Activated naive CD4-positive, alpha-beta T cell (primary cell): ENCODE measurements at regions not wholly inside any gene's neighbourhood (a gene's known extent, or its start where the extent isn't known, plus 50 kb on each side); places are given as distances from the start of the nearest gene placed in this dataset.
"Not testable (repeated sequence)": the region's sequence is repeated elsewhere in the genome, so short reads cannot be mapped to it uniquely, and the experiment has no call there.

Experiments
- DNase-seq, 4 experiments: peaks; one replicate each; lab custom pipeline; 2025; lab: John Stamatoyannopoulos, UW

GRCh38 chr1:222240536-222241181 is 307.2 kb downstream of the HHIPL2 start:
- no peak for DNase-seq

GRCh38 chr1:222239130-222239529 is 308.8 kb downstream of the HHIPL2 start:
- no peak for DNase-seq

GRCh38 chr1:222234351-222234750 is 313.6 kb downstream of the HHIPL2 start:
- no peak for DNase-seq

GRCh38 chr1:222233444-222234158 is 314.3 kb downstream of the HHIPL2 start:
- DNase-seq = no peak

GRCh38 chr1:222232842-222233241 is 315.1 kb downstream of the HHIPL2 start:
- DNase-seq = no peak

GRCh38 chr1:222229672-222230312 is 318.1 kb downstream of the HHIPL2 start:
- DNase-seq = no peak

GRCh38 chr1:222225316-222225691 is 322.6 kb downstream of the HHIPL2 start:
- DNase-seq = no peak

- DNase-seq = no peak
Measured at GRCh38 chr1:222224636-222225315, 323.1 kb downstream of the HHIPL2 start.

GRCh38 chr1:222224156-222224555 is 323.7 kb downstream of the HHIPL2 start:
- DNase-seq = no peak

GRCh38 chr1:222223010-222223409 is 324.9 kb downstream of the HHIPL2 start:
- no peak for DNase-seq

- DNase-seq = no peak
Measured at GRCh38 chr1:222216255-222216754, 331.6 kb downstream of the HHIPL2 start.

- no peak for DNase-seq
Measured at GRCh38 chr1:222210776-222211175, 337.1 kb downstream of the HHIPL2 start.

GRCh38 chr1:222204475-222204874 is 343.4 kb downstream of the HHIPL2 start:
- no peak for DNase-seq

GRCh38 chr1:222202831-222203230 is 345.1 kb downstream of the HHIPL2 start:
- no peak for DNase-seq

GRCh38 chr1:222196736-222197135 is 351.2 kb downstream of the HHIPL2 start:
- DNase-seq = no peak

GRCh38 chr1:222196288-222196687 is 351.6 kb downstream of the HHIPL2 start:
- no peak for DNase-seq

- no peak for DNase-seq
Measured at GRCh38 chr1:222195857-222196256, 352.0 kb downstream of the HHIPL2 start.

- DNase-seq = no peak
Measured at GRCh38 chr1:222189218-222189617, 358.7 kb downstream of the HHIPL2 start.

- no peak for DNase-seq
Measured at GRCh38 chr1:222187566-222188332, 360.2 kb downstream of the HHIPL2 start.

GRCh38 chr1:222182641-222183040 is 365.3 kb downstream of the HHIPL2 start:
- no peak for DNase-seq

GRCh38 chr1:222181191-222181590 is 366.7 kb downstream of the HHIPL2 start:
- DNase-seq = no peak

GRCh38 chr1:222177496-222177895 is 370.4 kb downstream of the HHIPL2 start:
- DNase-seq = not testable (repeated sequence)
